HG03025 (cell line): ENCODE measurements at regions not wholly inside any gene's neighbourhood (a gene's known extent, or its start where the extent isn't known, plus 50 kb on each side); places are given as distances from the start of the nearest gene placed in this dataset.
"Not testable (repeated sequence)": the region's sequence is repeated elsewhere in the genome, so short reads cannot be mapped to it uniquely, and the experiment has no call there.

Experiments used
- ATAC-seq: cut with Tn5 transposase; IDR thresholded peaks from one replicate; pipeline ENCODE4 v1.9.1; 2021; ENCODE audit warnings: mild to moderate bottlenecking, moderate library complexity; ENCODE audit not compliant: unreplicated experiment, low FRiP score

DNA sequence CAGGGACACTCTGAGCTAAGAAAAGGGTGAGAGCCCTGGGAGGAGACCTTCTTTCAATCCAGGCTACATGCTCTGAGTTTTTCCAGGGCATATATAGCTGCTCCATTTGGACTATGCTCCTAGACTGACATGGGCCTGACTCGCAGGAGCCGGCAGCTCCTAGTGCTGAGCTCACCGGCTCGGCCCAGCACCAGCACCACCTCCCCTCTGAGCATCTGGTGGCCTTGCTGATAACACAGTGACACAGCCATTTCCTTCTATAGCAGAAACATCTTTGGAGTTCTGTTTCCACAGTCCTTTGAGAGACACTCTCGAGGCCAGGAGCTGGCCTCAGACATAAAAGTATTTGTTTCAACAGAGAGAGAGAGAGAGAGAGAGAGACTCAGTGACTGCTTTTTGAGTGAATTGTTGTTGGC is 184.9 kb downstream of the TM9SF2 start:
- no peak for ATAC-seq

- no peak for ATAC-seq
Measured at GRCh38 chr13:99681695-99682094, 180.4 kb downstream of the TM9SF2 start.

- no peak for ATAC-seq
Measured at GRCh38 chr13:99677116-99677951, 176.1 kb downstream of the TM9SF2 start.

- ATAC-seq, result no peak
Measured at GRCh38 chr13:99671746-99672145, 170.5 kb downstream of the TM9SF2 start.

GRCh38 chr13:99669096-99669495 is 167.8 kb downstream of the TM9SF2 start:
- not testable (repeated sequence) for ATAC-seq

GRCh38 chr13:99666146-99666805 is 165.0 kb downstream of the TM9SF2 start:
- no peak for ATAC-seq

- no peak for ATAC-seq
Measured at GRCh38 chr13:99665711-99666110, 164.4 kb downstream of the TM9SF2 start.

DNA sequence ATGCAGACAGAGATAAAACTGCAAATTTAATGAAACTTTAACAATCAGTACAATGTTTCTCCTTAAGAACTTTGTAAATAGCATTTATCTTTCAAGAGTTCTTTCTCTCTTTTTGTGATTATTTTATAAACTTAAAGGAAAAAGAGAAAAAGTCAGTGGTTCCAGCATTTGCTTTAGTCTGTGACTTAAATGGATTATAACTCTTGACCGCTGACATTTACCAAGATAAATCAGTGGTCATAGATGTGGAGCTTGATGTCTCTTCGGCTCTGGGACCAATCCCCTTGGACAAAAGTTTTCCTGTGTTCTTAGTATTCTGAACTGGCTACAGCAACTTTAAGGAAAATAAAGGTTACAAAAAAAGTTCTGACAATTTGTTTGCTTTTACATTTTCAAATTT is 162.6 kb downstream of the TM9SF2 start:
- ATAC-seq, result no peak

- ATAC-seq, result no peak
Measured at GRCh38 chr13:99663185-99663825, 162.0 kb downstream of the TM9SF2 start.

- no peak for ATAC-seq
Measured at GRCh38 chr13:99662678-99663077, 161.4 kb downstream of the TM9SF2 start.

- no peak for ATAC-seq
Measured at GRCh38 chr13:99661791-99662190, 160.5 kb downstream of the TM9SF2 start.

DNA sequence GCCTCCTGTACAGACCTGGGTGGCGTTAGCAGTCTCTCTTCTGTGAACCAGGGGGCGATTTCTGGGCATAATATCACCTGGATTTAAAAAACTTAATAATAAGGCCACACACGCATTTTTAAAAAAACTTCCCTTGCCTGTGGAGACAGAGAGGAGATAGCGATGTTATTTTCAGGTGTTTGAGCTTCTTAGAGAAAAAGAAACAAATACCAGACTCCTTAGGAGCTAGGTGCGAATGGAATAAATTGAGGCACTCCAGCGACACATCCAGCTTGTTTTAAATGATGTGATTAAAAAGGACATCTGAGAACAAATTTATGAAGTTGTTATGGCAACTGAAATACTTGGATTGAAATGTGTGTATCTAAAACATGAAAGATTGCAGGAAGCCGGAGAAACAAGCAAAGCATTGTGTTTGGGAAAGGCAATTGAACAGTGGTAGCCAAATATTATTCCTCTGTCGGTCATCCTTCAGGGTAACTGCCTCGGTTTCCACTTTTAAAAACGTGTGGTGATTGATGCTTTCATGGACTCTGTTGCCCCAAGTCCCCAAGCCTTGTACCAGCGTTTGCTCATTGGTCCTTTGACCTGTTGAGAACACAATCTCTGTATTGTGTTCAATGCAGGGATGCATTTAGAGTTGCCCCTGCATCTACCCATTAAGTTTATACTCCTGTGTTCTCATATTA is 158.7 kb downstream of the TM9SF2 start:
- ATAC-seq, result no peak

DNA sequence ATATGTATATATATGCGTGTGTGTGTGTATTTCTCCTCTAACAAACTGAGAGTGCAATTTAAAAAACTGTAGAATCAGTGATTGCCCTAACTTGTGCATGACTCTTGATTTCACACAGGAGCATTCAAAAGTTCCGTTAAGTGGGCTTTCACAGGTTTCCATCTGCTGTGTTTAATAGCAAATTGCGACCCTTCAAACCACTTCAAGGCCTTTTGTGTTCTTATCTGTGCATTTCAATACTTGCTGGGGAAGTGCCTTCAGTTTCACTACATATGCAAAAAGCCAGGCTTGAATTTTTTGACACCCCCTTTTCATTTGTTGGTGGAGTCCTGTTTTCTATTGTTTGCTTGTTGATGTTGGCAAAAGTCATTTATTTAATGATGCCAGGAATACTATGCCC is 158.0 kb downstream of the TM9SF2 start:
- ATAC-seq, result no peak

GRCh38 chr13:99658261-99658991 is 157.2 kb downstream of the TM9SF2 start:
- ATAC-seq, result peak; percentile 49

DNA sequence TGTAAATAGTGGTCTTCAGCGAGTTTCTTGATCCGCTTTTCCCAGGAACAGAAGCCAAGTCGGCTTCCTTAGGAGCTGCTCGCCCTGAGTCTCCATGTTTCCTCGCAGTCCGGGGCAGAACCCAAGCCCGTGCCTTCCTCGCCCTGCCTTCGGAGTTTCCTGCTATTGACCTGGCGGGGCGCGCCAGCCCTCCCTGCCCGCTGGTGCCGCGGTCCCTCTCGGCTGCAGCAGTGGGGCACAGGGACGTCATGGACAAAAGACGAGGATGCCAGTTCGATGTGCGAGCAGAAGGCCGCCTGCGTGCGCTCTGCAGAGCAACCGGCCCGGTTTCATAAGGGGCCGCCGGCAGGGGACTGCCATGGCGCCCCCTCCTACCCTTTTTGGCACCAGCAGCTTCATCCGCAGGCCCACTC is 156.6 kb downstream of the TM9SF2 start:
- ATAC-seq, result peak; percentile 8

DNA sequence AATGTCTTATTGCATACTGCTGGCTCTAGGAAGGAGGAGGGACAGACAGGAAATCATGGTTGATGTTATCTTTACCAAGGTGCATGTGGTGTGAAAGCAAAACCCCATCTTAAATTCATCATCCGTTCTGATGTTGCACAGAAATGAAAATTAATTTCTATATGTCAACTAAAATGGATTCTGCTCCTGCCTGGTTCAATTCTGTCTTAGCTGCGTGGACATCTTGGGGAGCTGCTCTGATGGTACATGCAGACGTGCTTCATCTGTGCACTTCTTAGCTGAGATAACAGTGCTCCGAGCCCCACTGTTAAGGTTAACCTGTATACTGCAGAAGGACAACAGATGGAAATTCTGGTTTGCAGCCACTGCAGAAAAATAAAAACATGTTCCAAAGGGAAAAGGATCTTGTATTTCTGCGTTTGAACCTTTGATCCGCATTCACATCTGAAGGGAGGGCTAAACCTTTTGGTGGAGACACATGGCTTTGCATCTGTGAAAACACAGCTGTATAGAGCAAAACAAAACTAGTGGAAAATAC is 155.6 kb downstream of the TM9SF2 start:
- ATAC-seq, result no peak

GRCh38 chr13:99656092-99656745 is 154.9 kb downstream of the TM9SF2 start:
- ATAC-seq, result peak; percentile 64

DNA sequence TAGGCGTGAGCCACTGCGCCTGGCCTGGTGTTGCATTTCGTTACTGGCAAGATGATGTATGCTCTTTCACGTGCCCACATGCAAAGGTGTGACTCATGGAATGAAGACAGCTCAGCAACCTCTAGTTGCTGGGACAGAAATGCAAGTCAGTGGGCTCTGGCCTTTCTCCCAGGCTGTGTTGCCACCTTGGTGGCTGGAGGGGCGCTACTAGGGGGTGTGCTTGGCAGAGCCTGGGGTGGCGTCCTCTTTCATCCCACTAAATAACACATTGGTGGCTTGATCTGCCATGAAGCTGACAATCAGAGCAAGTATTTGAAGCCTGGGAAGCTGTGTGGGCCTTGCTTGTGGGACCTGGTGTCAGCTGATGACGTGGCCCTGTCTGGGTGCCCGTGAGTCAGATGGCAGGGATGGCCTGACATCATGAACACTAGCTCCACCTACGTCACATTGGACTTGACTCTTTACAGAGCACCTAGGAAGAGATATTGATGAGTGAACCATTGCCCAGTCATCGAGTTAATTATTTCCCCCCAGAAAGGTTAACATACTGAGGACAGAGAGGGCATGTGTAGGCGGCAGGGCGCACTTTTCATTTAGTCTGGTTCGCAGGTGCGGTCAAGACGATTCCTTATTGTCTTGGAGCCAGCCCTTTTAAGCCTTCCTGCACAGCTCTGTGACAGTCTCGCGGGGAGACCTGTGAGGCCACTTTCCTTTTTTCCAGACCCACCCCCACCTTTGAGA is 154.2 kb downstream of the TM9SF2 start:
- ATAC-seq, result no peak

- no peak for ATAC-seq
Measured at GRCh38 chr13:99654076-99654475, 152.8 kb downstream of the TM9SF2 start.
